ENCODE measurements at regions not wholly inside any gene's neighbourhood (a gene's known extent, or its start where the extent isn't known, plus 50 kb on each side); places are given as distances from the start of the nearest gene placed in this dataset.

GRCh38 chr20:48275286-48276020 is 490.2 kb upstream of the SULF2 start:
- TF ChIP-seq POLR2A (IDR thresholded peaks at IDR 0.05; ENCODE audit: extremely low read depth, insufficient read length) (no peak), CTCF (IDR thresholded peaks at IDR 0.05; ENCODE audit: low read depth, low read length) (no peak), MYC (IDR thresholded peaks at IDR 0.05; ENCODE audit: low read depth, low read length) (no peak)
